Peyer's patch (tissue), 4 donors: ENCODE measurements at regions not wholly inside any gene's neighbourhood (a gene's known extent, or its start where the extent isn't known, plus 50 kb on each side); places are given as distances from the start of the nearest gene placed in this dataset.
"Not testable (repeated sequence)": the region's sequence is repeated elsewhere in the genome, so short reads cannot be mapped to it uniquely, and the experiment has no call there.

Source experiments
- DNase-seq, 3 donors: peaks; one replicate each; pipeline ENCODE4 v3.0.0-alpha.2; 2017 to 2019
- H3K27ac ChIP-seq, 4 donors: fragments of 200-600 bp; sonication (generic); one replicate each; pipeline ENCODE4 v1.5.1; 2016 to 2019
- H3K27me3 ChIP-seq, 2 donors: fragments of 200-600 bp; sonication (generic); one replicate each; pipeline ENCODE4 v1.5.1; 2019
- H3K36me3 ChIP-seq, 3 donors: fragments of 200-600 bp; sonication (generic); one replicate each; pipeline ENCODE4 v1.5.1; 2016 to 2019
- H3K4me1 ChIP-seq, 4 donors: fragments of 200-600 bp; sonication (generic); one replicate each; pipeline ENCODE4 v1.5.1; 2016 to 2019
- H3K4me3 ChIP-seq, 4 donors: fragments of 200-600 bp; sonication (generic); 1 replicate in 3 of 4; 2 replicates in 1 of 4; pipeline ENCODE4 v1.5.1; 2016 to 2019; ENCODE audit warnings: mild to moderate bottlenecking in 1 of 4
- H3K9me3 ChIP-seq, 4 donors: fragments of 200-600 bp; sonication (generic); one replicate each; pipeline ENCODE4 v1.5.1; 2016 to 2019; ENCODE audit warnings: mild to moderate bottlenecking in 1 of 4
- POLR2A ChIP-seq, 2 donors: fragments of 450-650 bp; IDR thresholded peaks; one replicate each; pipeline ENCODE4 v1.5.1; 2017; ENCODE audit warnings: antibody characterized with exemption in 2 of 2, mild to moderate bottlenecking in 2 of 2, moderate library complexity in 2 of 2
- TF ChIP-seq, protein P1 (sequence below), 6 experiments: fragments of 450-650 bp in 4 of 6; fragments of 200-600 bp in 2 of 6; sonication (generic) in 1 of 6; IDR thresholded peaks; one replicate each; pipeline ENCODE4 v1.5.1; 2017 to 2019; ENCODE audit warnings: antibody characterized with exemption in 6 of 6, mild to moderate bottlenecking in 3 of 6, moderate library complexity in 1 of 6

DNA sequence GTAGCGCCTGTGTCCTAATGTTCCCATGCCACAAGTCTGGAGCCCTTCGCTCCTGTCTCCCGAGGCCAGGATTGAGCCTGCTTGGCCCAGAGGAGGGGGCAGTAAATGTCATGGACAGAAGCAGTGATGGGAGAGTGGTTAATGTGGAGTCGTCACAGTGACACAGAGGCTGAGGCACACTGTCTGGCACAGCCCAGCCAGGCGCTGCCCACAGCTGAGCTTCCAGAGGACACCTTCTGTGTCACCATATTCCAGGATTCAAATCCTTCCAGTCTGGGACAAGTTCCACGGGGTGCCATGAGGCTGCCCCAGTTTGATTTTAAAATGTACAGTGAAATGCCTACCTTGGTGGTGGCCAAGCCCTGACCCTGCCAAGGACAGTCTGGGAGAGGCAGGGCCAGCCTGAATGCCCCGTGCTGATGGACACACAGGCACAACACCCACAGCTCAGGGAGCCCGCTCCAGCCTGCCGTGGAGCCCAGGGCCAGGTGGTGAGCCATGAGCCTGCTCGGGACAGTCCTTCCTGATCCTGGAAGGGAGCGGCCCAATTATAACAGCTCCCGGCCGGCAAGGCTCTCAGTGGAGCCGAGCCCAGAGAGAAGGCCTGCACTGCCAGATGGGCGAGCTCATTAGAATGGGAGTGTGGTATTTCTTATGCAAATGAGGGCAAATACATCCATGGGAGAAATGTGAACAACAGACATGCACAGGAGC, 99.1 kb upstream of the RUFY1 start:
- Histone ChIP-seq H3K36me3 (no peaks in the 10 kb centered on the region), H3K9me3 (peaks cover 0 to 2% (median 0%) of the 10 kb centered on the region in 4 donors), H3K4me3 (no peak overlapping the region), H3K27me3 (no peaks in the 10 kb centered on the region), H3K4me1 (no peaks in the 10 kb centered on the region), H3K27ac (no peak overlapping the region)
- no peak for DNase-seq
- TF ChIP-seq, protein P1, sequence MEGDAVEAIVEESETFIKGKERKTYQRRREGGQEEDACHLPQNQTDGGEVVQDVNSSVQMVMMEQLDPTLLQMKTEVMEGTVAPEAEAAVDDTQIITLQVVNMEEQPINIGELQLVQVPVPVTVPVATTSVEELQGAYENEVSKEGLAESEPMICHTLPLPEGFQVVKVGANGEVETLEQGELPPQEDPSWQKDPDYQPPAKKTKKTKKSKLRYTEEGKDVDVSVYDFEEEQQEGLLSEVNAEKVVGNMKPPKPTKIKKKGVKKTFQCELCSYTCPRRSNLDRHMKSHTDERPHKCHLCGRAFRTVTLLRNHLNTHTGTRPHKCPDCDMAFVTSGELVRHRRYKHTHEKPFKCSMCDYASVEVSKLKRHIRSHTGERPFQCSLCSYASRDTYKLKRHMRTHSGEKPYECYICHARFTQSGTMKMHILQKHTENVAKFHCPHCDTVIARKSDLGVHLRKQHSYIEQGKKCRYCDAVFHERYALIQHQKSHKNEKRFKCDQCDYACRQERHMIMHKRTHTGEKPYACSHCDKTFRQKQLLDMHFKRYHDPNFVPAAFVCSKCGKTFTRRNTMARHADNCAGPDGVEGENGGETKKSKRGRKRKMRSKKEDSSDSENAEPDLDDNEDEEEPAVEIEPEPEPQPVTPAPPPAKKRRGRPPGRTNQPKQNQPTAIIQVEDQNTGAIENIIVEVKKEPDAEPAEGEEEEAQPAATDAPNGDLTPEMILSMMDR (IDR thresholded peaks at IDR 0.05), result no peak
- TF ChIP-seq POLR2A (IDR thresholded peaks at IDR 0.05), result no peak

DNA sequence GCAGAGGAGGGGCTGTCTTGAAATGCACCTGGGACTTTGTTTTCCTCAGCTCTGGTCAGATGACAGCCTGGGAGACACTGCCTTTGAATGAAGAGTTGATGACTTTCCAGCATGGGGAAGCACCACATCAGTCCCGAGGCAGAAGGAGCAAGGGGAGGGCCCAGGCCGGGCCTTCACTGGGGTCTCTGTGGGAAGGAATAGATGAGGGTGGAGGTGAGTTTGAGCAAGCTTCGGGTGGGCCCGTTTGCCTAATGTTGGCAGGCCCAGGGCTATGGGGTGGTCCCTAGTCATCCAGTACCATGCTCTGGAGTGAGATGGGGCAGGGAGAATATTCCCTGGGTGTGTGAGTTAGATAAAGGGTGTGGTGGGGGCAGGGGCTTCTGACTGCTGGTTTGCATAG, 100.4 kb upstream of the RUFY1 start:
- not testable (repeated sequence) for H3K27ac ChIP-seq, H3K9me3 ChIP-seq, H3K4me3 ChIP-seq, H3K27me3 ChIP-seq, H3K36me3 ChIP-seq, DNase-seq, H3K4me1 ChIP-seq

DNA sequence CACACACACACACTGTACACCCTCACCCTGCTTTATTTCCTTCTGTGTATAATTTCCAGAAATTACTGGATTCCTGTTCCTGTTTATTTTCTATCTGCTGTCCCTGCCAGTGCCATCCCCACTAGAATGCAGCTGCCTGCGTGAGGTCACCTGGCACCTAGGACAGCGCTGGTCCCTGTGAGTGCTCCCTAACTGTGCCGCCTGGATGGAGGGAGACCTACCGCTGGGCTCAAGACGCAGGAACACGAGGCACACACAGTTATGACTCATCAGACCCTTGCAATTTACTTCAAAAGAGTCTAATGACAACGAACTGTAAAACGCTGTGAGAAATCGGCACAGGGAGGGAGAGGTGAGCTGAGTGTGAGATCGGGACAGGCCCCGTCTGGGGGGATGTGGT, 102.1 kb upstream of the RUFY1 start:
- not testable (repeated sequence) for H3K27ac ChIP-seq, H3K4me3 ChIP-seq, H3K27me3 ChIP-seq, DNase-seq, H3K36me3 ChIP-seq, H3K9me3 ChIP-seq, H3K4me1 ChIP-seq

DNA sequence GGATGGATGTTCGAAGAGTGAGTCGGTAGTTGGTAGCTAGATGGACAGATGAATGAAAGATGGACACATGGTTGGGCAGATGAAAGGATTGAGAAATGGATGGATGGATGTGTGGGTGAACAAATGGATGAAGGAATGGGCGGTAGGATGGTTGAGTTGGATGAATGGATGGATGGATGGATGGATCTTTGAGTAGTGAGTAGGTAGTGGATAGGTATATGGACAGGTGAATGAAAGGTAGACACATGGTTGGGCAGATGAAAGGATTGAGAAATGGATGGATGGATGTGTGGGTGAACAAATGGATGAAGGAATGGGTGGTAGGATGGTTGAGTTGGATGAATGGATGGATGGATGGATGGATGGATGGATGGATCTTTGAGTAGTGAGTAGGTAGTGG, 97.0 kb upstream of the ADAMTS2 start:
- not testable (repeated sequence) for H3K36me3 ChIP-seq, DNase-seq, H3K9me3 ChIP-seq, H3K4me1 ChIP-seq, H3K27ac ChIP-seq, H3K4me3 ChIP-seq, H3K27me3 ChIP-seq

DNA sequence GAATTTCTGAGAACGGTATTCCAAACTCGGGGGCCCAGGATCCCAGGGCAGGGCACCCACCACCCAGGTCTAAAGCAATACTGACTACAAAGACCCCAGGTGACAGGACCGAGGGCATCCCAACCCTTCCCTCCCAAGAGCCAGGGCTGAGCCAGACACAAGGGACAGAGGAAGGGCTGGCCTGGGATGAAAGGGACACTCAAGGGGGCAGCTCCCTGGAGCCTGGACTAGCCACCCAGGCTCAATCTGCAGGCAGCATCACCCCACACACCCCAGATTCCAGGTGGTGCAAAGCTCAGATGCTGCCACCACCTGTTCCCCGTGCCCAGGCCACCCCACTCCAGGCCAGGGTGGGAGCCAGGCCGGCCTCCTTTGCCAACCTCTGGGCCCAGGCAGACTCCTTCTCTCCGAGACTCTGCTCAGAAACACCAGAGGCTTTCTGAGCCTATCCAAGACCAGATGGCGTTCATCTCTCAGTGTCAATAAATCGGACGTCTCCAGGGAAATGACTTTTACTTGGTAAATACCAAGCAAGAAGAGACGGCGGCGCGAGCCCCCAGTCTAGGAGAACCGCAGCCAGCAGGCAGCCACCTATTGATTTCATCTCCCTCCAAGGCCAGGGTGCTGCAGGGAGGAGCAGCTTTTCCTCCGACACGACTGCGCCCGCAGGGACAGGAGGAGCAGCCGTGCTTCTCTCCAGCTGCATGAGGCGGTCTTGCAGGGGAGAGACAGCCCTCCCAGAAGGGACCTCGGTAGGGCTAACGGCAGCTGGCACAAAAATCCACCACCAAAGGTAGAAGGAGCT, 94.1 kb upstream of the ADAMTS2 start:
- no peak for DNase-seq
- Histone ChIP-seq H3K9me3 (no peaks in the 10 kb centered on the region), H3K4me1 (no peaks in the 10 kb centered on the region), H3K36me3 (no peaks in the 10 kb centered on the region), H3K27me3 (no peaks in the 10 kb centered on the region), H3K27ac (no peak overlapping the region), H3K4me3 (no peak overlapping the region)
- TF ChIP-seq POLR2A (IDR thresholded peaks at IDR 0.05), result no peak
- TF ChIP-seq, protein P1 (IDR thresholded peaks at IDR 0.05), result no peak

DNA sequence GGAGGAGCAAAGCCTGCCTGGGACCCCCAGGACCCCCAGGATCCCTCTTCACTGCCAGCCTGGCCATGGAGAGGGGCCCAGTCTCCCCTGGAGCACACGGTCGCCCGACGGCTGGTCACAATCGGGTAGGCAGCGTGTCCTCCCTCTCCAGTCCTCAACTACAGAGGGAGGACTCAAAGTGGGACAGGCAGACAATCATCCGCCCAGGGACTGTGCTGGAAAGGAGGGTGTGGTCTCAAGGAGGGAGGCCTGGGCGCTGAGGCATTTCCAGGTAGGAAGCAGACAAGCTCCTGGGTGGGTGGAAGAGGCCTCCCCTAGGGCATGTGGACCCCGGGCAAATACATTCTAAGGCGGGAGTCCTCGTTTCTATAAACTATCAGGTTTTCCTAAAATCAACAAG, 93.2 kb upstream of the ADAMTS2 start:
- no peak overlapping the region for H3K27ac ChIP-seq
- H3K4me1 ChIP-seq, result no peaks in the 10 kb centered on the region
- no peaks in the 10 kb centered on the region for H3K36me3 ChIP-seq
- no peak for DNase-seq
- H3K9me3 ChIP-seq, result no peaks in the 10 kb centered on the region
- TF ChIP-seq, protein P1 (IDR thresholded peaks at IDR 0.05), result no peak
- no peaks in the 10 kb centered on the region for H3K27me3 ChIP-seq
- no peak overlapping the region for H3K4me3 ChIP-seq

DNA sequence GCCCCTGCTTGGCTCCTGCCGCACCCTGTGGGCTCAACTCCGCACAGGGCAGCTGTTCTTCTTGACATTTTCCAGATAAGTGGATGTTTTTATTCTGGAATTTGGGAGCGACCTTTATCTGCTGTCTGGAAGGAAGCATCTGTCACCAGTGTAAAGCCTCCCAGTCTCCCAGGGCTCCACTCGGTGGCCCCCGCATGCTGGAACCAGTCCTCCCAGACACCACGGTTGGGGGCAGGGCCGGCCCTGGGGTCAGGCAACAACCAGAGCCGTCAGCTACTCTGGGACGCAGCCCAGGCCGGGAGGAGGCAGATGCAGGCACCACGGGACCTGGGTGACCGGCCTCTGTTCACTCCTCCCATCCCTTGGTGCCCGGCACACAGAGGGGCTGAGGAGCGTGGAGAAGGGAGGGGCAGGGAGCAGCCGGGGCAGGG, 92.8 kb upstream of the ADAMTS2 start:
- TF ChIP-seq POLR2A (IDR thresholded peaks at IDR 0.05), result no peak
- TF ChIP-seq, protein P1 (IDR thresholded peaks at IDR 0.05), result no peak
- Histone ChIP-seq H3K36me3 (no peaks in the 10 kb centered on the region), H3K4me1 (no peaks in the 10 kb centered on the region), H3K27ac (no peak overlapping the region), H3K4me3 (no peak overlapping the region), H3K27me3 (no peaks in the 10 kb centered on the region), H3K9me3 (no peaks in the 10 kb centered on the region)
- no peak for DNase-seq
